Testis (tissue), 2 donors: ENCODE measurements at regions not wholly inside any gene's neighbourhood (a gene's known extent, or its start where the extent isn't known, plus 50 kb on each side); places are given as distances from the start of the nearest gene placed in this dataset.

Experiments
- CTCF ChIP-seq, 3 experiments: fragments of 450-650 bp in 2 of 3; fragments of 200-600 bp in 1 of 3; sonication (generic) in 1 of 3; IDR thresholded peaks; one replicate each; pipeline ENCODE4 v1.5.1; 2016 to 2019; ENCODE audit warnings: antibody characterized with exemption in 3 of 3, mild to moderate bottlenecking in 2 of 3, moderate library complexity in 1 of 3
- POLR2A ChIP-seq: fragments of 450-650 bp; IDR thresholded peaks from one replicate; pipeline ENCODE4 v1.6.1; 2017; ENCODE audit warnings: antibody characterized with exemption, mild to moderate bottlenecking, moderate library complexity

GRCh38 chr13:99750951-99751350 lies 220.6 kb downstream of the ZIC5 start:
- TF ChIP-seq CTCF (IDR thresholded peaks at IDR 0.05) (no peak), POLR2A (no peak)
